ENCODE measurements at regions not wholly inside any gene's neighbourhood (a gene's known extent, or its start where the extent isn't known, plus 50 kb on each side); places are given as distances from the start of the nearest gene placed in this dataset.

GRCh38 chr4:100828986-100829685 is 311.3 kb upstream of the EMCN start:
- no peak for TF ChIP-seq CTCF (IDR thresholded peaks at IDR 0.05)
- TF ChIP-seq POLR2A (IDR thresholded peaks at IDR 0.05): no peak
- 46% methylated on average over 2 of the region's 2 CpGs for WGBS (ENCODE audit: insufficient coverage, low coverage, low lambda C conversion rate, missing lambda C conversion rate)
- intact Hi-C loops (cut with DNase I): no loop called here
- Histone ChIP-seq H3K36me3 (no peaks in the 10 kb centered on the region), H3K4me1 (no peaks in the 10 kb centered on the region), H3K9me3 (no peaks in the 10 kb centered on the region), H3K27ac (no peak overlapping the region), H3K4me3 (no peak overlapping the region), H3K27me3 (no peaks in the 10 kb centered on the region)
- no peak for DNase-seq
- ATAC-seq: peak in 1 of 4 donors; percentile 68

- ATAC-seq: no peak
- no peaks in the 10 kb centered on the region for H3K4me1 ChIP-seq
- intact Hi-C loops (cut with DNase I): no loop called here
- DNase-seq: no peak
- H3K27ac ChIP-seq: no peak overlapping the region
- H3K27me3 ChIP-seq: no peaks in the 10 kb centered on the region
- TF ChIP-seq CTCF (IDR thresholded peaks at IDR 0.05): no peak
- TF ChIP-seq POLR2A (IDR thresholded peaks at IDR 0.05): no peak
- H3K9me3 ChIP-seq: no peaks in the 10 kb centered on the region
- WGBS (ENCODE audit: insufficient coverage, low coverage, low lambda C conversion rate, missing lambda C conversion rate): 40% methylated on average over 3 of the region's 3 CpGs
- H3K4me3 ChIP-seq: no peak overlapping the region
- H3K36me3 ChIP-seq: no peaks in the 10 kb centered on the region
These were observed 310.5 kb upstream of the EMCN start for GRCh38 chr4:100828364-100828763.

- no peak overlapping the region for H3K27ac ChIP-seq
- intact Hi-C loops (cut with DNase I): no loop called here
- ATAC-seq (no peak), DNase-seq (no peak)
- no peak overlapping the region for H3K4me3 ChIP-seq
- H3K36me3 ChIP-seq: no peaks in the 10 kb centered on the region
- H3K27me3 ChIP-seq: no peaks in the 10 kb centered on the region
- TF ChIP-seq CTCF (IDR thresholded peaks at IDR 0.05) (no peak), POLR2A (IDR thresholded peaks at IDR 0.05) (no peak)
- H3K4me1 ChIP-seq: no peaks in the 10 kb centered on the region
- H3K9me3 ChIP-seq: no peaks in the 10 kb centered on the region
These were observed 309.9 kb upstream of the EMCN start for GRCh38 chr4:100827756-100828155.

GRCh38 chr4:100826808-100827548 is 309.2 kb upstream of the EMCN start:
- no peak overlapping the region for H3K4me3 ChIP-seq
- H3K9me3 ChIP-seq: no peaks in the 10 kb centered on the region
- no peak overlapping the region for H3K27ac ChIP-seq
- DNase-seq: no peak
- TF ChIP-seq CTCF (IDR thresholded peaks at IDR 0.05) (no peak), POLR2A (IDR thresholded peaks at IDR 0.05) (no peak)
- H3K4me1 ChIP-seq: no peaks in the 10 kb centered on the region
- ATAC-seq: peak in 3 of 4 donors; percentile 39 to 62 (median 45)
- intact Hi-C loops (cut with DNase I): no loop called here
- no peaks in the 10 kb centered on the region for H3K27me3 ChIP-seq
- H3K36me3 ChIP-seq: no peaks in the 10 kb centered on the region
- 46% methylated on average over 4 of the region's 7 CpGs for WGBS (ENCODE audit: insufficient coverage, low coverage, low lambda C conversion rate, missing lambda C conversion rate)

Measured in right lobe of liver (tissue), 6 donors.